Epithelial cell of esophagus (primary cell): ENCODE measurements at regions not wholly inside any gene's neighbourhood (a gene's known extent, or its start where the extent isn't known, plus 50 kb on each side); places are given as distances from the start of the nearest gene placed in this dataset.
"Not testable (repeated sequence)": the region's sequence is repeated elsewhere in the genome, so short reads cannot be mapped to it uniquely, and the experiment has no call there.

Experiments
- DNase-seq: peaks from one replicate; pipeline ENCODE4 v3.0.0; 2010; ENCODE audit warnings: low read depth
- H3K4me3 ChIP-seq: 2 replicates; pipeline ENCODE4 v1.5.1; 2011; ENCODE audit warnings: mild to moderate bottlenecking, low read length, control low read depth
- TF ChIP-seq, protein P1 (sequence below): IDR thresholded peaks from 2 replicates; pipeline ENCODE4 v1.5.1; 2011; ENCODE audit warnings: low read depth, mild to moderate bottlenecking, low read length, control low read depth, inconsistent platforms; ENCODE audit not compliant: insufficient read depth; ENCODE audit errors: missing control alignments

DNA sequence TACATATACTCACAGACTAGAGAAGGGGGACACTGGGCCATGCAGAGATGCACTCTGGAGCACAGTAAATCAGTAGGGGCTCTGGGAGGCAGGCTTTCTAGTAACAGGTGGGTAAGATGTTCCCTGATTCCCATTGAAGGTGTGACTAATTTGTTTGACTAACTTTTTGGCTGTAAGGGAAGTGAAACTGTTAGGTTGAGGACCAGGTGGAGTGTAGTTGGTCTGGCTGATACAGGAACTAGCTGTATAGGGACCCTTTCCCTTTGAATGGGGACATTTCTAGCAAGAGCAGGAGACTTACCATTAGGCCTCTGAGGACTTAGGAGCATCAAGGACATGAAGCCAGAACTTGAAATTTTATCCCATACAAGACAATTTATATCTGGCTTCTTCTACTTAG lies 989.6 kb upstream of the COX7C start:
- no peak overlapping the region for H3K4me3 ChIP-seq
- TF ChIP-seq, protein P1, sequence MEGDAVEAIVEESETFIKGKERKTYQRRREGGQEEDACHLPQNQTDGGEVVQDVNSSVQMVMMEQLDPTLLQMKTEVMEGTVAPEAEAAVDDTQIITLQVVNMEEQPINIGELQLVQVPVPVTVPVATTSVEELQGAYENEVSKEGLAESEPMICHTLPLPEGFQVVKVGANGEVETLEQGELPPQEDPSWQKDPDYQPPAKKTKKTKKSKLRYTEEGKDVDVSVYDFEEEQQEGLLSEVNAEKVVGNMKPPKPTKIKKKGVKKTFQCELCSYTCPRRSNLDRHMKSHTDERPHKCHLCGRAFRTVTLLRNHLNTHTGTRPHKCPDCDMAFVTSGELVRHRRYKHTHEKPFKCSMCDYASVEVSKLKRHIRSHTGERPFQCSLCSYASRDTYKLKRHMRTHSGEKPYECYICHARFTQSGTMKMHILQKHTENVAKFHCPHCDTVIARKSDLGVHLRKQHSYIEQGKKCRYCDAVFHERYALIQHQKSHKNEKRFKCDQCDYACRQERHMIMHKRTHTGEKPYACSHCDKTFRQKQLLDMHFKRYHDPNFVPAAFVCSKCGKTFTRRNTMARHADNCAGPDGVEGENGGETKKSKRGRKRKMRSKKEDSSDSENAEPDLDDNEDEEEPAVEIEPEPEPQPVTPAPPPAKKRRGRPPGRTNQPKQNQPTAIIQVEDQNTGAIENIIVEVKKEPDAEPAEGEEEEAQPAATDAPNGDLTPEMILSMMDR: no peak
- no peak for DNase-seq

DNA sequence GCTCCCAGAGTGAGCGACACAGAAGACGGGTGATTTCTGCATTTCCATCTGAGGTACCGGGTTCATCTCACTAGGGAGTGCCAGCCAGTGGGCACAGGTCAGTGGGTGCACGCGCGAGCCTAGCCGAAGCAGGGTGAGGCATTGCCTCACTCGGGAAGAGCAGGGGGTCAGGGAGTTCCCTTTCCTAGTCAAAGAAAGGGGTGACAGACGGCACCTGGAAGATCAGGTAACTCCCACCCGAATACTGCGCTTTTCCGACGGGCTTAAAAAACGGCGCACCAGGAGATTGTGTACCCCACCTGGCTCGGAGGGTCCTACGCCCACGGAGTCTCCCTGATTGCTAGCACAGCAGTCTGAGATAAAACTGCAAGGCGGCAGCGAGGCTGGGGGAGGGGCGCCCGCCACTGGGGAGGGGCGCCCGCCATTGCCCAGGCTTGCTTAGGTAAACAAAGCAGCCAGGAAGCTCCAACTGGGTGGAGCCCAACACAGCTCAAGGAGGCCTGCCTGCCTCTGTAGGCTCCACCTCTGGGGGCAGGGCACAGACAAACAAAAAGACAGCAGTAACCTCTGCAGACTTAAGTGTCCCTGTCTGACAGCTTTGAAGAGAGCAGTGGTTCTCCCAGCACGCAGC lies 979.1 kb upstream of the COX7C start:
- not testable (repeated sequence) for H3K4me3 ChIP-seq, DNase-seq

DNA sequence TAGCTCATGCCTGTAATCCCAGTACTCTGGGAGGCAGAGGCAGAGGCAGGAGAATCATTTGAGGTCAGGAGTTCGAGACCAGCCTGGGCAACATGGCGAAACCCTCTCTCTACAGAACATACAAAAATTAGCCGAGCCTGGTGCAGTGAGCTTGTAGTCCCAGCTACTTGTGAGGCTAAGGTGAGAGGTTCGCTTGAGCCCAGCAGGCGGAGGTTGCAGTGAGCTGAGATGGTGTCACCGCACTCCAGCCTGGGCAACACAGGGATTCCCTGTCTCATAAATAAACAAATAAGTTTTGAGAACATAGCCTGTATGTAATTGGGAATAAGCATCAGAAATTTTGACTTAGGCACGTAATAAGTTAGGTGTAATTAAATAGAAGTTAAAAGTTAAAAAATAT lies 971.7 kb upstream of the COX7C start:
- TF ChIP-seq, protein P1: no peak

DNA sequence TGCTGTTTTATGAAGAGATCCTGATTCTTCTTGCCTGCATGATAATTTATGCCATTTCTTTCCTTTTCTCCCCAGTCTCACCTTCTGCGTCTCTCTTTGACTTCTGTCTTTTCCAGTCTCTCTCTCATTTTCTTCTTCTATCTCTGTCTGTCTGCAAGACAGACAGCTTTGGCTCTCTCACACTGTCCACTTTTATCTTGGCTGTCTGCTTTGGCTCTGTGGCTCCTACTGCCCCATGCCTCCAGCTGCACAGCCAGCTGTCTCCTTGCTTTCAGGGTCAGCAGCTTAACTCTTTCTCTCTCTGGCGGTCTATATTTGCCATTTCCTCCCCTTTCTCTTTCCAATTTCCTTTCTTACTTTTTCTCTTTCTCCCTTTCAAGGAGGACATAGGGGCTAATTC lies 971.1 kb upstream of the COX7C start:
- H3K4me3 ChIP-seq: no peak overlapping the region
- TF ChIP-seq, protein P1: no peak
- no peak for DNase-seq

More for the DNA sequence above, 971.7 kb upstream of the COX7C start:
- H3K4me3 ChIP-seq: no peak overlapping the region
- DNase-seq: no peak

DNA sequence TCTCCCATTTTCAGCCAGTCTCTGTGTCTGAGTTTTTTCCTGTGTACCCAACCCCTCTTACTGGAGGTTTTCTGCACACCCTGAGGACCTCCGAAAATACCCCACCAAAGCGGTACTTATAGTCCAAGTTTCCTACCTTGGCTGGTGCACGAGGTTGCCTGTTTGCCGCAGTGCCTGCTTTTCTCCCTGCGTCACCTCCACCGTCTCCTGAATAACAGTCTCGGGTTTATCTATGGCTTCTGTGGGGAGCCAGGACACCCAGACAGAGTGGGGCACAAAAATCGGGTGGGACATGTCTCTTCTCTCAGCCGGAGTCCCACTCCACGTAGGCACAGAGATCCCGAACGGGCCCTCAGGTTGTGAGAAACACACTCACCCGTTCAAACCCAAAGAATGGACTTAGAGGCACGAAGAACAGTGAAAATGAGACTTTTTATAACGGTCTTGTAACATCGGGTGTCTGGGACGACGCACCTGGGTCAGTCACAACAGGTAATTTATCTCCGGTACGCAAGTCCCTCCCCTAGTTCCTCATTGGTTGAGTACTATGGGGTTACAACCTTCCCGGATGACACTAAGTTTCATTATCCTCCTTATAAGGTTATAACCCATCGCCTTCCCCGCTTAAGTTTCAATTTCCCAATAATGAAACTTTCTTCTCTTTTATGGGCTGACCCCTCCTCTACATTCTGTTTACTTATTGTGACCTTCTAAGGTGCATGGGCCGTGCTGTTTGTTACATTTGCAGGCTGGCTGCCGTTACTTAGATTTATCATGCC lies 970.2 kb upstream of the COX7C start:
- peak overlapping the region; percentile 15 for H3K4me3 ChIP-seq
- peak; percentile 36 for DNase-seq
- TF ChIP-seq, protein P1: no peak

DNA sequence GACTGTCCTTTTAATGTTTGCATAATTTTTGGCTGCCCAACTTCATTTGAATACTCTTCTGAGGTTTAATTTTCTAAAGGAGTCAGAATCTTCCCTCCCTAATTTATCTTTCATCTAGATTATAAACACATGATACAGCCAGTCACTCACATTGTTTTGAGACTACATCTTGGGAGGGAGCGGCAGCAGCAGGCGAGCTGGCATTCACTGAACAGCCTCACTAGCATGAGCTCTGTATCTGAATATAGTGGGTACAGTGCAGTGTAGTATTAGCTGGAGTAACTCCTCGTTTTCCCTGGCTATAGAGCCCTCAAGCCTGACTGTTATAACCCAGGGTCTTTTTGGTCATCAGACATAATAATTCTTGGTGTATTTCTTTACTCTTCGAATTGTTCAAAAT lies 969.2 kb upstream of the COX7C start:
- H3K4me3 ChIP-seq: no peak overlapping the region
- no peak for DNase-seq
- TF ChIP-seq, protein P1: no peak

DNA sequence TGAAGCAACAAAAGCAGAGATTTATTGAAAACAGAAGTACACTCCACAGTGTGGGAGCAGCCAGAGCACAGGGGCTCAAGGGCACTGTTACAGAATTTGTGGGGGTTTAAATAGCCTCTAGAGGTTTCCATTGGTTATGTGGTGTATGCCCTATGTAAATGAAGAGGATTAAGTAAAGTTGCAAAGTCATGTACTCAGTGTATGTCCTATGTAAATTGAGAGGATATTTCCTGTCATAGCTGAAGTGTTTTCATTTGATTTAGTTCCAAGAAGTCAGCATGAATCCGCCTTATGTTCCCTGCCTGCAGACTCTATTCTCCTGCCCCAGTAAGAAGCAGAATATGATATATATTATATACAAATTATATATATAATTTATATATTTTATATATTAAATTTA lies 966.0 kb upstream of the COX7C start:
- TF ChIP-seq, protein P1: no peak
- no peak overlapping the region for H3K4me3 ChIP-seq
- no peak for DNase-seq

DNA sequence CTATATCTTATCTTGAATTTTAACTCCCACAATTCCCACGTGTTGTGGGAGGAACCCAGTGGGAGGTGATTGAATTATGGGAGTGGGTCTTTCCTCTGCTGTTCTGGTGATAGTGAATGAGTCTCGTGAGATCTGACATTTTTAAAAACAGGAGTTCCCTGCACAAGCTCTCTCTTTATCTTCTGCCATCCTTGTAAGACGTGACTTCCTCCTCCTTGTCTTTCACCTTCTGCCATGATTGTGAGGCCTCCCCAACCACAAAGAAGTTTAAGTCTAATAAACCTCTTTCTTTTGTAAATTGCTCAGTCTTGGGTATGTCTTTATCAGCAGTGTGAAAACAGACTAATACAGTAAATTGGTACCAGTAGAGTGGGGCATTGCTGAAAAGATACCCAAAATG lies 963.6 kb upstream of the COX7C start:
- not testable (repeated sequence) for H3K4me3 ChIP-seq, DNase-seq
